Duodenal mucosa (tissue), 2 donors: ENCODE measurements at regions not wholly inside any gene's neighbourhood (a gene's known extent, or its start where the extent isn't known, plus 50 kb on each side); places are given as distances from the start of the nearest gene placed in this dataset.

Experiments
- H3K27ac ChIP-seq: one replicate; pipeline ENCODE4 v1.7.0; 2013; ENCODE audit warnings: low read depth, low read length
- H3K27me3 ChIP-seq, 2 donors: one replicate each; pipeline ENCODE4 v1.7.0; 2013; ENCODE audit warnings: low read length in 2 of 2, control low read depth in 1 of 2; ENCODE audit not compliant: insufficient read depth in 2 of 2, control insufficient read depth in 1 of 2
- H3K36me3 ChIP-seq, 2 donors: one replicate each; pipeline ENCODE4 v1.7.0; 2013; ENCODE audit warnings: low read length in 2 of 2, control low read depth in 1 of 2; ENCODE audit not compliant: insufficient read depth in 2 of 2, control insufficient read depth in 1 of 2
- H3K4me1 ChIP-seq, 2 donors: one replicate each; pipeline ENCODE4 v1.7.0; 2013; ENCODE audit warnings: low read length in 2 of 2, control low read depth in 1 of 2; ENCODE audit not compliant: insufficient read depth in 2 of 2, control insufficient read depth in 1 of 2
- H3K4me3 ChIP-seq, 2 donors: one replicate each; pipeline ENCODE4 v1.7.0; 2013; ENCODE audit warnings: low read length in 2 of 2, low read depth in 1 of 2
- H3K9ac ChIP-seq, 2 donors: one replicate each; pipeline ENCODE4 v1.7.0; 2013; ENCODE audit warnings: low read length in 2 of 2, low read depth in 1 of 2
- H3K9me3 ChIP-seq, 2 donors: one replicate each; pipeline ENCODE4 v1.7.0; 2013; ENCODE audit warnings: low read length in 2 of 2, control low read depth in 1 of 2; ENCODE audit not compliant: control insufficient read depth in 1 of 2

- no peak overlapping the region for H3K4me3 ChIP-seq
- H3K27me3 ChIP-seq: no peaks in the 10 kb centered on the region
- no peak overlapping the region for H3K9ac ChIP-seq
- H3K36me3 ChIP-seq: no peaks in the 10 kb centered on the region
- no peak overlapping the region for H3K27ac ChIP-seq
- H3K4me1 ChIP-seq: no peaks in the 10 kb centered on the region
- H3K9me3 ChIP-seq: no peaks in the 10 kb centered on the region
These were observed 350.1 kb upstream of the POM121L12 start for GRCh38 chr7:52685333-52685732.

DNA sequence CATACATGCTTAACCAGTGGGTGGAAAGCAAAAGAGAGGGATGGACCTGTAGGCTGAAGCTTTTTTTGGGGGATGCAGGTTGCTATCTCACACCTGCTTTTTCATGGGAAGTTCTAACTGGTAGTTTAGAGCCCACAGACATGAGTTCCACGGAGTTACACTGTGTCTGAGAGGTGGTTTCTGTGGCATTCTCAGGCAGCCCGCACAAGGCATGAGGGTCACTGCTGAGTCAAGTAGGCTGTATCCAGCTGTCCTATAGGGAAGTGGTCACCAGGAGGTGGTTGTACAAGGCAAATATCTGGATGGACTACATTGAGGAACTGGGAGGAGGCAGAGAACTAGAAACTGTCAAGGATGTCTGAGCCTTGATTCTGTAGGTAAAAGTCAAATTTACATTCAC, 351.0 kb upstream of the POM121L12 start:
- Histone ChIP-seq H3K4me3 (no peak overlapping the region), H3K27ac (no peak overlapping the region), H3K9ac (no peak overlapping the region), H3K36me3 (no peaks in the 10 kb centered on the region), H3K4me1 (no peaks in the 10 kb centered on the region), H3K27me3 (no peaks in the 10 kb centered on the region), H3K9me3 (no peaks in the 10 kb centered on the region)

GRCh38 chr7:52682993-52683392, 352.4 kb upstream of the POM121L12 start:
- no peak overlapping the region for H3K27ac ChIP-seq
- H3K27me3 ChIP-seq: no peaks in the 10 kb centered on the region
- H3K4me3 ChIP-seq: no peak overlapping the region
- no peak overlapping the region for H3K9ac ChIP-seq
- H3K36me3 ChIP-seq: no peaks in the 10 kb centered on the region
- H3K9me3 ChIP-seq: no peaks in the 10 kb centered on the region
- no peaks in the 10 kb centered on the region for H3K4me1 ChIP-seq

DNA sequence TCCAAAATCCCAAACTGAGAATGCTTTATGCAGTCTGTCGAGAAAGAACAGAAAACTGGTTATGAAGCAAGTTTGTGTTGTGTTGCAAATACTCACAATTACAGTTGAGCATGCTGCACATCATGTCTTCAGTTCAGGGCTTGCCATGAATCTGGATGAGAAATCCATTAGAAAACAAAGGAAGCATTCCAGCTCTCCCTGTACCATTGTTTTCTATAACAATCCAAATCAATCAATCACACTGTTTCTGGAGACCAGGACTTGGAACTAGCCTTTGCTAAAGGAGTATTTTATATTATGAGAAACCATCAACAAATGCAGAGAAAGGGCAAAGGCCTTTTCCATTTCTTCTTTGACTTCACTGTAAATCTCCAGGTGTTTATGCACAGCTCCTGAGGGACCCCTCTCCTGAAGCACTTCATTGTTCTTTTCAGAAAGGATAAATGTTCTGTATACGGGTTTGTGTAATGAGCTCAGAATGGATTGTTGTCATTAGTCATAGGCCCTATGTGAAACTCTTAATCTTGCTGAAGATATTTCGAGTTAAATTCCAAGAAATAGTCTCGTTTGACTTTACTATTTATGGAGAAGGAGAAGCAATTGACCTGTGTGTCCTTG, 364.7 kb upstream of the POM121L12 start:
- Histone ChIP-seq H3K27ac (no peak overlapping the region), H3K9me3 (no peaks in the 10 kb centered on the region), H3K27me3 (no peaks in the 10 kb centered on the region), H3K9ac (no peak overlapping the region), H3K4me1 (no peaks in the 10 kb centered on the region), H3K4me3 (no peak overlapping the region), H3K36me3 (no peaks in the 10 kb centered on the region)

- Histone ChIP-seq H3K9me3 (no peaks in the 10 kb centered on the region), H3K9ac (no peak overlapping the region), H3K36me3 (no peaks in the 10 kb centered on the region), H3K4me1 (no peaks in the 10 kb centered on the region), H3K27ac (no peak overlapping the region), H3K27me3 (no peaks in the 10 kb centered on the region), H3K4me3 (no peak overlapping the region)
These were observed 366.4 kb upstream of the POM121L12 start for GRCh38 chr7:52669031-52669430.

- Histone ChIP-seq H3K27ac (no peak overlapping the region), H3K27me3 (no peaks in the 10 kb centered on the region), H3K4me3 (no peak overlapping the region), H3K4me1 (no peaks in the 10 kb centered on the region), H3K36me3 (no peaks in the 10 kb centered on the region), H3K9me3 (no peaks in the 10 kb centered on the region), H3K9ac (no peak overlapping the region)
These were observed 367.0 kb upstream of the POM121L12 start for GRCh38 chr7:52668435-52668834.

DNA sequence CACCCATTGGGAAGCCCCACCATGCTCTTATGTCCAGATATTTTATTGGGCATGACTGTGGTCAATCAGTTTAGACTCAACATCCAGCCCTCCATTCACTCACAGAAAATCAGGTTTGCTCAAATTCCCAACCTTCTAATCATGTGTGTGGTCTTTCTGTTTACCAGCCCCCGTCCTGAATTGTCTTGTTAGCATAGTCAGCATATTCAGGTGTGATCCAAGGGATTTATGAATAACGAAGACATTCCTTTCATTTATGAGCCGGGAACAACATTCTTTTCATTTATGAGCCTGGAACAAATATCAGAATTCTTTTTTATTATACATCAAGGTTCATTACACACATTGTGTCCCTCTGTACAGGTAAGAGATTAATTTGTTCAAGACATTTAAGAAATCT, 376.3 kb upstream of the POM121L12 start:
- Histone ChIP-seq H3K27ac (no peak overlapping the region), H3K36me3 (no peaks in the 10 kb centered on the region), H3K27me3 (no peaks in the 10 kb centered on the region), H3K9ac (no peak overlapping the region), H3K4me1 (no peaks in the 10 kb centered on the region), H3K4me3 (no peak overlapping the region), H3K9me3 (no peaks in the 10 kb centered on the region)

DNA sequence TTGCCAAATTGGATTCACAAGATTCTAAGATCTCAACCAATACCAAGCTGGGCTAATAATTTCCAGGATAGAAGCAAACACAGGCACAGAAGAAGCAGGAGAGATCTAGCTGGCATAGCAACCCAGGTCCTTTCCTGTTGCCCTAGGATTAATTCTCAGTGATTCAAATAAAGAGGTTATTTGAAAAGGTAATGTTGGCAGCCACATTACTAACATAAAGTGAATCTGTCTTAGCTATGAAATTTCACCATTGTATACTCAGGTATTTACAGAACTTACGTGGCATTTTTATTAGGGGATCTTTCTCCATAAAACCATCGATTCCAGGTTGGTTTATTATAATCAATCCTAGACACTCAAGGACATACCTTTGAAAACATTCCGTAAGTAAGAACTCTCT, 379.3 kb upstream of the POM121L12 start:
- Histone ChIP-seq H3K4me3 (no peak overlapping the region), H3K36me3 (no peaks in the 10 kb centered on the region), H3K27ac (no peak overlapping the region), H3K4me1 (no peaks in the 10 kb centered on the region), H3K27me3 (no peaks in the 10 kb centered on the region), H3K9me3 (no peaks in the 10 kb centered on the region), H3K9ac (no peak overlapping the region)

DNA sequence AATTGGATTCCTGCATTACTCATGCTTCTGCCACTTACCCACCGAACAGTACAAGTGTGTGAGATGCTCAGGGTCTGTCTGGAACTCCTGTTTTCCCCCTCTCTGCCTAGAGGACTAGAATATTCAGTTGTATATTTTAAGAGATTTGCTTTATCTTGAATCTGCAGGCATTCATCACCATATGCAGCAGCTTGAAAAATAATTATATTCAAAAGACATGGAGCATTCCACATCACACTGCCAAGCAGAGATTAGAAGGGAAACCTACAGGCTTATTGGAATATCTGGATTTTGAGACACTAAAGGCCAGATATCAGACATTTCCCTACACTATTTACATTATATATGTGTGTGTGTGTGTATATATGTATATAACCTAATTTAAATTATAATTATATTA, 382.8 kb upstream of the POM121L12 start:
- no peaks in the 10 kb centered on the region for H3K27me3 ChIP-seq
- no peaks in the 10 kb centered on the region for H3K9me3 ChIP-seq
- no peaks in the 10 kb centered on the region for H3K4me1 ChIP-seq
- H3K36me3 ChIP-seq: no peaks in the 10 kb centered on the region
- H3K9ac ChIP-seq: no peak overlapping the region
- H3K4me3 ChIP-seq: no peak overlapping the region
- no peak overlapping the region for H3K27ac ChIP-seq

- H3K36me3 ChIP-seq: no peaks in the 10 kb centered on the region
- H3K27ac ChIP-seq: no peak overlapping the region
- no peak overlapping the region for H3K9ac ChIP-seq
- no peak overlapping the region for H3K4me3 ChIP-seq
- H3K4me1 ChIP-seq: no peaks in the 10 kb centered on the region
- H3K9me3 ChIP-seq: peaks cover 0 to 5% of the 10 kb centered on the region in 2 donors
- no peaks in the 10 kb centered on the region for H3K27me3 ChIP-seq
These were observed 386.6 kb upstream of the POM121L12 start for GRCh38 chr7:52648872-52649271.

DNA sequence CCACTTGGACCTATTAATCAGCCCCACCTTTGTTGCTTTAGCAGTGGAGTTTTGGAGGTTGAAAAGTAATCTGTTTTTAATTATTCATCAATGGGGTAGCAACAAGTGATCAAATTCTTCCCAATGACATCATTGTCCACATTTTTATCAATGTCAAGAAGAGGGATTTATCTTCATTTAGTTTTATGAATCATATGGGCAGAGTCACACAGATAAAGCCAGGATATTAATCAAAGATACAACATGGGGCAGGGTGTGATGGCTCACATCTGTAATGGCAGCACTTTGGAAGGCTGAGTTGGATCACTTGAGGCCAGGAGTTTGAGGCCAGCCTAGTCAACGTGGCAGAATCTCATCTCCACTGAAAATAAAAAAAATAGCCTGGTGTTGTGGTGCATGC, 388.4 kb upstream of the POM121L12 start:
- Histone ChIP-seq H3K4me3 (no peak overlapping the region), H3K36me3 (no peaks in the 10 kb centered on the region), H3K9ac (no peak overlapping the region), H3K4me1 (no peaks in the 10 kb centered on the region), H3K9me3 (peaks cover 0 to 5% of the 10 kb centered on the region in 2 donors), H3K27ac (no peak overlapping the region), H3K27me3 (no peaks in the 10 kb centered on the region)
